Stomach (tissue), 8 donors: ENCODE measurements at regions not wholly inside any gene's neighbourhood (a gene's known extent, or its start where the extent isn't known, plus 50 kb on each side); places are given as distances from the start of the nearest gene placed in this dataset.
A peak's percentile ranks its signal among the peaks of the same experiment; 100 is the strongest.

Experiments
- DNase-seq, 2 donors: peaks; one replicate each; pipeline versions ENCODE4 v3.0.0 to v3.0.0-alpha.2; 2013 to 2019
- H3K27ac ChIP-seq, 5 donors: fragments of 200-600 bp in 4 of 5; sonication (generic) in 4 of 5; one replicate each; pipeline ENCODE4 v1.5.1; 2013 to 2019; ENCODE audit warnings: mild to moderate bottlenecking in 1 of 5, moderate library complexity in 1 of 5
- H3K27me3 ChIP-seq, 3 donors: fragments of 200-600 bp; sonication (generic); one replicate each; pipeline ENCODE4 v1.5.1; 2017 to 2019; ENCODE audit warnings: mixed run types in 1 of 3
- H3K36me3 ChIP-seq, 4 donors: fragments of 200-600 bp; sonication (generic); 1 replicate in 3 of 4; 2 replicates in 1 of 4; pipeline ENCODE4 v1.5.1; 2016 to 2019
- H3K4me1 ChIP-seq, 4 donors: fragments of 200-600 bp; sonication (generic); one replicate each; pipeline ENCODE4 v1.5.1; 2016 to 2019
- H3K4me3 ChIP-seq, 4 donors: fragments of 200-600 bp; sonication (generic) in 3 of 4; one replicate each; pipeline ENCODE4 v1.5.1; 2016 to 2019; ENCODE audit warnings: mild to moderate bottlenecking in 1 of 4
- H3K9me3 ChIP-seq, 4 donors: fragments of 200-600 bp; sonication (generic); one replicate each; pipeline ENCODE4 v1.5.1; 2016 to 2019
- EP300 ChIP-seq: sonication (generic); formaldehyde crosslinking; IDR thresholded peaks from one replicate; pipeline ENCODE4 v1.6.1; 2017; ENCODE audit warnings: antibody characterized with exemption
- POLR2A ChIP-seq, 4 donors: fragments of 450-650 bp; IDR thresholded peaks; one replicate each; pipeline ENCODE4 v1.6.1; 2016; ENCODE audit warnings: antibody characterized with exemption in 4 of 4, control low read depth in 2 of 4, mild to moderate bottlenecking in 1 of 4, moderate library complexity in 1 of 4
- POLR2AphosphoS5 ChIP-seq, 3 donors: sonication (generic); formaldehyde crosslinking; IDR thresholded peaks; one replicate each; pipeline ENCODE4 v1.6.1; 2016; ENCODE audit warnings: antibody characterized with exemption in 3 of 3
- WGBS, 5 donors: extraction: QIAGEN DNeasy Blood & Tissue Kit in 3 of 5; methylation state at CpG; one replicate each; pipeline versions ENCODE4 v1.1.5 to v1.1.7; 2013 to 2018; 5-methylcytosine and 5-hydroxymethylcytosine counted together
- intact Hi-C: fragments of 100-400 bp; cut with DNase I; formaldehyde crosslinking; loops from one replicate; pipeline ENCODE4 v1.15.1; 2023; ENCODE audit warnings: low total_unique reads
- TF ChIP-seq, protein P1 (sequence below), 7 experiments: fragments of 450-650 bp in 4 of 7; fragments of 200-600 bp in 3 of 7; sonication (generic) in 3 of 7; IDR thresholded peaks; one replicate each; pipeline ENCODE4 v1.5.1; 2016 to 2019; ENCODE audit warnings: antibody characterized with exemption in 7 of 7, control low read depth in 2 of 7, mild to moderate bottlenecking in 1 of 7
- donor health status: healthy with polysubstance abuse.
- donor health status: Bipolar disorder and iron deficiency.
- donor health status: healthy.

DNA sequence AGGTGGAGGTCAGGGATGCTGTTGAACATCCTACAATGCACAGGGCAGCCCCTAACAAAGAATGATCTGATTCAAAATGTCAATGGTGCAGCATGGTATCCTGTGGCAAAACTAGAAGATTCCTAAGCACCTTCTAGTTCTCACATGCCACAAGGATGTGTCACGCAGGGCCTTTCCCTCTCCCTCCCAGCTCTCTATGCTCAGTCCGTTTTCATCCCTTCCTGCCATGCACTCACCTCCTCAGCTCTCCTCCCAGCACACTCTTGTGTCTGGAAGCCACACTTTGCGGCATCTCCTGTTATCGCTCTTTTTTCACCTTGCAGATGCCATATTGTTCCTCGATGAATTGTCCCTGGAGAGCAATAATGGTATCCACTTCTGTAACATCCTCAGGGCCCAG is 263.4 kb downstream of the CDC5L start:
- WGBS, 5 donors, result 85 to 95% (median 90%) methylated on average over 5 of the region's 5 CpGs
- intact Hi-C loops, result loop anchor here (10.0 kb wide), 1 partner anchor 1064 kb away; no protein-coding TSS in a partner anchor

DNA sequence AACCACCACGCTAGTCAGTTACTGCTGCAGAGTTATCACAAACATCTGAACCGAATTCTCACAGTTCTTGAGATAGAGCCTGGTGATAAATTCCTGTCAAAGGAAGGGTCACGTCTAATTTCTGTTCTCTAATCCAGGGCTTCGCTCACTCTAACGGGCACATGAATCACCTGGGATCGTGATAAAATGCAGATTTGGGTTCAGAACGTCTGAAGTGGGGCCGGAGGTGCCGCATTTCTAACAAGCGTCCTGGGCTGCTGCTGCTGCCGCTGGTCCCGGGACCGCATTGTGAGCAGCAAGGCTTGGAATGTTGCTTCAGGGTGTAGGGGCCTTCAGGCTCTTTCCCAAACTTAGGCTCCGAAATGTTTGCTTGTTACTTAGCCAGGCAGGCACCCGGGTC is 264.1 kb downstream of the CDC5L start:
- intact Hi-C loops, result loop anchor here (10.0 kb wide), 1 partner anchor 1063 kb away; no protein-coding TSS in a partner anchor
- Histone ChIP-seq H3K9me3 (no peaks in the 10 kb centered on the region), H3K4me3 (no peak overlapping the region), H3K27me3 (no peaks in the 10 kb centered on the region), H3K36me3 (no peaks in the 10 kb centered on the region), H3K4me1 (peaks cover 0 to 15% (median 6%) of the 10 kb centered on the region in 4 donors), H3K27ac (no peak overlapping the region)
- TF ChIP-seq POLR2AphosphoS5 (IDR thresholded peaks at IDR 0.05) (no peak), POLR2A (IDR thresholded peaks at IDR 0.05) (no peak)
- WGBS, 5 donors, result 59 to 78% (median 67%) methylated on average over 15 of the region's 15 CpGs
- no peak for DNase-seq

More for the DNA sequence above, 263.4 kb downstream of the CDC5L start:
- Histone ChIP-seq H3K4me1 (peaks cover 0 to 15% (median 6%) of the 10 kb centered on the region in 4 donors), H3K27me3 (no peaks in the 10 kb centered on the region), H3K36me3 (no peaks in the 10 kb centered on the region), H3K9me3 (no peaks in the 10 kb centered on the region), H3K27ac (no peak overlapping the region), H3K4me3 (no peak overlapping the region)
- no peak for DNase-seq
- no peak for TF ChIP-seq EP300
- TF ChIP-seq, protein P1, sequence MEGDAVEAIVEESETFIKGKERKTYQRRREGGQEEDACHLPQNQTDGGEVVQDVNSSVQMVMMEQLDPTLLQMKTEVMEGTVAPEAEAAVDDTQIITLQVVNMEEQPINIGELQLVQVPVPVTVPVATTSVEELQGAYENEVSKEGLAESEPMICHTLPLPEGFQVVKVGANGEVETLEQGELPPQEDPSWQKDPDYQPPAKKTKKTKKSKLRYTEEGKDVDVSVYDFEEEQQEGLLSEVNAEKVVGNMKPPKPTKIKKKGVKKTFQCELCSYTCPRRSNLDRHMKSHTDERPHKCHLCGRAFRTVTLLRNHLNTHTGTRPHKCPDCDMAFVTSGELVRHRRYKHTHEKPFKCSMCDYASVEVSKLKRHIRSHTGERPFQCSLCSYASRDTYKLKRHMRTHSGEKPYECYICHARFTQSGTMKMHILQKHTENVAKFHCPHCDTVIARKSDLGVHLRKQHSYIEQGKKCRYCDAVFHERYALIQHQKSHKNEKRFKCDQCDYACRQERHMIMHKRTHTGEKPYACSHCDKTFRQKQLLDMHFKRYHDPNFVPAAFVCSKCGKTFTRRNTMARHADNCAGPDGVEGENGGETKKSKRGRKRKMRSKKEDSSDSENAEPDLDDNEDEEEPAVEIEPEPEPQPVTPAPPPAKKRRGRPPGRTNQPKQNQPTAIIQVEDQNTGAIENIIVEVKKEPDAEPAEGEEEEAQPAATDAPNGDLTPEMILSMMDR (IDR thresholded peaks at IDR 0.05), result no peak
- TF ChIP-seq POLR2AphosphoS5 (IDR thresholded peaks at IDR 0.05), result no peak
- no peak for TF ChIP-seq POLR2A (IDR thresholded peaks at IDR 0.05)

DNA sequence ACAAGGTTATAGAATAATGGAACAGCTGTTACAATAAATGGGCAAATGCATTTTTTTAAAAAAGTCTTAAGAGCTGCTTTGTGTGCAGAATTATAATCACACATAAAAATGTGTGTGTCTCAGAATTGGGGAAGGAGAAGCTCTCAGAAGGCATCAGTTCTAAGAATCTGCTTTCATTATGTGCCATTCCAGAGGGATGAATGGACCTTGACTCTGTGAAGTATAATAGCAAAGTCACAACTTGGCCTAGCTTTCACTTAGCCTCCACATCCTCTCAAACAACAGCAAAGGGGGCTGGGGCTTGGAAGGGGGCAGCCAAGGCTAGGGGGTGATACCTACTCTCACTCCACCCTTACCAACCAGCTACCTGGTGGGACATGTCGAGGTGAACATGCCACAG is 265.0 kb downstream of the CDC5L start:
- H3K4me3 ChIP-seq, result no peak overlapping the region
- intact Hi-C loops, result loop anchor here (10.0 kb wide), 1 partner anchor 1062 kb away; no protein-coding TSS in a partner anchor
- DNase-seq, result no peak
- no peaks in the 10 kb centered on the region for H3K36me3 ChIP-seq
- H3K27ac ChIP-seq, result no peak overlapping the region
- no peaks in the 10 kb centered on the region for H3K27me3 ChIP-seq
- H3K9me3 ChIP-seq, result no peaks in the 10 kb centered on the region
- TF ChIP-seq EP300, result no peak
- TF ChIP-seq, protein P1 (IDR thresholded peaks at IDR 0.05), result no peak
- TF ChIP-seq POLR2A (IDR thresholded peaks at IDR 0.05), result no peak
- TF ChIP-seq POLR2AphosphoS5 (IDR thresholded peaks at IDR 0.05), result no peak
- peaks cover 0 to 15% (median 6%) of the 10 kb centered on the region in 4 donors for H3K4me1 ChIP-seq
- WGBS, 5 donors, result 45 to 91% (median 57%) methylated on average over 1 of the region's 1 CpG

DNA sequence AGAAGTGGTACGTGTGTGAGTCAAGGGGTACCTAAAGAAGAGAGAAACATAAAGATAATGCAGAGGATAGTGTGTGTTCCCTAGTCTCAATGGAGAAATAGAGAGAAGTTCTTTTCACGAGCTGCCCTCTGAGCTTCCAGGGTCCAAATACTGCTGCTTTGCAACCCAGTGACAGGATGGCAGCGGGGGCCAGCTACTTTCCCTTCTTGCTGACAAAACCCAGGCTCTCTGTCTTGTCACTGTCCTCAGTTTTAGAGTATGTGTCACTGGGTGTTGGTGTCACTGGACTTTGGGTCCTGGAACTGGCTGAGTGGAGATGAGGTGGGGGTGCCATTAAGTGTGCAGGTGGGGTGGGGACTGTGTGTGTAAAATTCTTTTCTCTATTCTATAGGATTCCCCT is 265.6 kb downstream of the CDC5L start:
- intact Hi-C loops, result loop anchor here (10.0 kb wide), 1 partner anchor 1062 kb away; no protein-coding TSS in a partner anchor
- TF ChIP-seq POLR2AphosphoS5 (IDR thresholded peaks at IDR 0.05) (no peak), EP300 (no peak), POLR2A (IDR thresholded peaks at IDR 0.05) (no peak)
- TF ChIP-seq, protein P1 (IDR thresholded peaks at IDR 0.05), result no peak
- Histone ChIP-seq H3K27ac (no peak overlapping the region), H3K27me3 (no peaks in the 10 kb centered on the region), H3K4me3 (no peak overlapping the region), H3K36me3 (no peaks in the 10 kb centered on the region), H3K4me1 (peaks cover 0 to 15% (median 6%) of the 10 kb centered on the region in 4 donors), H3K9me3 (no peaks in the 10 kb centered on the region)
- WGBS, 5 donors, result 83 to 93% (median 91%) methylated on average over 3 of the region's 3 CpGs
- no peak for DNase-seq

- no peak overlapping the region for H3K4me3 ChIP-seq
- H3K36me3 ChIP-seq, result no peaks in the 10 kb centered on the region
- H3K27ac ChIP-seq, result no peak overlapping the region
- H3K9me3 ChIP-seq, result no peaks in the 10 kb centered on the region
- peaks cover 0 to 15% (median 6%) of the 10 kb centered on the region in 4 donors for H3K4me1 ChIP-seq
- no peaks in the 10 kb centered on the region for H3K27me3 ChIP-seq
- TF ChIP-seq POLR2AphosphoS5 (IDR thresholded peaks at IDR 0.05) (no peak), POLR2A (IDR thresholded peaks at IDR 0.05) (no peak), EP300 (no peak)
- TF ChIP-seq, protein P1 (IDR thresholded peaks at IDR 0.05), result no peak
- WGBS, 5 donors, result 29 to 54% (median 42%) methylated on average over 10 of the region's 10 CpGs
- peak in 1 of 2 donors; percentile 56 for DNase-seq
- intact Hi-C loops, result loop anchor here (10.0 kb wide), 1 partner anchor 1061 kb away; no protein-coding TSS in a partner anchor
Measured at GRCh38 chr6:44653761-44654218, 266.3 kb downstream of the CDC5L start.
